Natural killer cell (primary cell): ENCODE measurements at regions not wholly inside any gene's neighbourhood (a gene's known extent, or its start where the extent isn't known, plus 50 kb on each side); places are given as distances from the start of the nearest gene placed in this dataset.

ENCODE experiments used
- ATAC-seq, 3 donors: fragments of 150-1000 bp in 2 of 3; fragments of 200-7000 bp in 1 of 3; cut with Tn5 transposase; 1 replicate in 1 of 3; 2 replicates in 2 of 3; pipeline ENCODE4 v1.10.0; 2021; ENCODE audit warnings: mild to moderate bottlenecking in 2 of 3, moderate library complexity in 2 of 3
- DNase-seq, 2 donors: peaks; one replicate each; pipeline versions ENCODE4 v3.0.0 to v3.0.0-alpha.2; 2013 to 2021; ENCODE audit warnings: mixed read lengths in 1 of 2
- H3K27ac ChIP-seq: one replicate; pipeline ENCODE4 v1.5.1; 2013; ENCODE audit warnings: mild to moderate bottlenecking, low read length
- H3K27me3 ChIP-seq: one replicate; pipeline ENCODE4 v1.6.1; 2013; ENCODE audit warnings: low read length; ENCODE audit not compliant: control insufficient read depth, insufficient read depth
- H3K36me3 ChIP-seq: one replicate; pipeline ENCODE4 v1.6.1; 2013; ENCODE audit warnings: low read length; ENCODE audit not compliant: control insufficient read depth, insufficient read depth
- H3K4me1 ChIP-seq: one replicate; pipeline ENCODE4 v1.6.1; 2013; ENCODE audit warnings: low read length; ENCODE audit not compliant: control insufficient read depth, insufficient read depth
- H3K4me3 ChIP-seq: one replicate; pipeline ENCODE4 v1.5.1; 2013; ENCODE audit warnings: low read length
- H3K9me3 ChIP-seq: one replicate; pipeline ENCODE4 v1.6.1; 2013; ENCODE audit warnings: low read length; ENCODE audit not compliant: control insufficient read depth, insufficient read depth
- H3K27ac Mint-ChIP-seq, 2 donors: one replicate each; pipeline ENCODE4 v1.8.0; 2022; ENCODE audit warnings: mild to moderate bottlenecking in 2 of 2, mixed read lengths in 2 of 2, moderate library complexity in 1 of 2
- H3K27me3 Mint-ChIP-seq, 2 donors: one replicate each; pipeline ENCODE4 v1.8.0; 2022; ENCODE audit warnings: low read depth in 2 of 2, mixed read lengths in 2 of 2
- H3K36me3 Mint-ChIP-seq: one replicate; pipeline ENCODE4 v1.8.0; 2022; ENCODE audit warnings: mixed read lengths
- H3K4me1 Mint-ChIP-seq, 2 donors: one replicate each; pipeline ENCODE4 v1.8.0; 2022; ENCODE audit warnings: mixed read lengths in 2 of 2
- H3K4me3 Mint-ChIP-seq: one replicate; pipeline ENCODE4 v1.8.0; 2022; ENCODE audit warnings: mild to moderate bottlenecking, moderate library complexity, mixed read lengths
- H3K9me3 Mint-ChIP-seq, 2 donors: one replicate each; pipeline ENCODE4 v1.8.0; 2022; ENCODE audit warnings: mixed read lengths in 2 of 2
- WGBS: methylation state at CpG from one replicate; pipeline ENCODE4 v1.1.7; 2013; ENCODE audit warnings: missing lambda C conversion rate; ENCODE audit not compliant: insufficient coverage; 5-methylcytosine and 5-hydroxymethylcytosine counted together
- intact Hi-C: fragments of 100-400 bp; cut with micrococcal nuclease; formaldehyde crosslinking; loops from one replicate; pipeline ENCODE4 v1.14.2; 2022
- TF ChIP-seq, protein P1 (sequence below): fragments of 200-600 bp; IDR thresholded peaks from one replicate; pipeline ENCODE4 v1.8.0; 2022; ENCODE audit warnings: antibody characterized with exemption

DNA sequence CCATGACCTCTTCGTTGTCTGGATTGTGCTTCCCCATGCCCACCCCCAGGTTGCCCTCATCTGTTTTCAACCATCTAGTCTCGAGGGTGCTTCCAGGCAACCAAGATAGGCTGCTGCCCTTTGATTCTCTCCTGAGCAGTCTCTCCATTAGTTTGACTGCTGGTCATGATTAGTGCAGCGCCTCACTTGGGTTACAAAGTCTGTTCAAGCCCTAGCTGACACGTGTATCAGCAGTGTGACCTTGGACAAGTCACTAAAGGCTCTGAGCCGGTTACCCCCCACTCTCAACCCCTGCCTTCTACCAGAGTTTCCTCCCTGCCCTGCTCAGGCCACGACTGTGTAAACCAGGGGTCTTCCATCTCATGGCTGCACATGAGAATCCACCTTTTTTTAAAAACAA is 185.3 kb upstream of the PWP1 start:
- TF ChIP-seq, protein P1, sequence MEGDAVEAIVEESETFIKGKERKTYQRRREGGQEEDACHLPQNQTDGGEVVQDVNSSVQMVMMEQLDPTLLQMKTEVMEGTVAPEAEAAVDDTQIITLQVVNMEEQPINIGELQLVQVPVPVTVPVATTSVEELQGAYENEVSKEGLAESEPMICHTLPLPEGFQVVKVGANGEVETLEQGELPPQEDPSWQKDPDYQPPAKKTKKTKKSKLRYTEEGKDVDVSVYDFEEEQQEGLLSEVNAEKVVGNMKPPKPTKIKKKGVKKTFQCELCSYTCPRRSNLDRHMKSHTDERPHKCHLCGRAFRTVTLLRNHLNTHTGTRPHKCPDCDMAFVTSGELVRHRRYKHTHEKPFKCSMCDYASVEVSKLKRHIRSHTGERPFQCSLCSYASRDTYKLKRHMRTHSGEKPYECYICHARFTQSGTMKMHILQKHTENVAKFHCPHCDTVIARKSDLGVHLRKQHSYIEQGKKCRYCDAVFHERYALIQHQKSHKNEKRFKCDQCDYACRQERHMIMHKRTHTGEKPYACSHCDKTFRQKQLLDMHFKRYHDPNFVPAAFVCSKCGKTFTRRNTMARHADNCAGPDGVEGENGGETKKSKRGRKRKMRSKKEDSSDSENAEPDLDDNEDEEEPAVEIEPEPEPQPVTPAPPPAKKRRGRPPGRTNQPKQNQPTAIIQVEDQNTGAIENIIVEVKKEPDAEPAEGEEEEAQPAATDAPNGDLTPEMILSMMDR, result no peak
- DNase-seq (no peak), ATAC-seq (no peak)
- Mint-ChIP-seq H3K4me3 (no peak overlapping the region), H3K36me3 (no peaks in the 10 kb centered on the region), H3K4me1 (peaks cover 20 to 50% of the 10 kb centered on the region in 2 donors), H3K27me3 (peaks cover 2 to 5% of the 10 kb centered on the region in 2 donors), H3K27ac (no peak overlapping the region), H3K9me3 (peaks cover 4 to 7% of the 10 kb centered on the region in 2 donors)
- intact Hi-C loops, result no loop called here
- H3K36me3 ChIP-seq, result no peaks in the 10 kb centered on the region
- no peaks in the 10 kb centered on the region for H3K4me1 ChIP-seq
- WGBS, result 89% methylated on average over 6 of the region's 6 CpGs
- H3K4me3 ChIP-seq, result no peak overlapping the region
- H3K9me3 ChIP-seq, result no peaks in the 10 kb centered on the region
- H3K27ac ChIP-seq, result no peak overlapping the region
- H3K27me3 ChIP-seq, result no peaks in the 10 kb centered on the region

DNA sequence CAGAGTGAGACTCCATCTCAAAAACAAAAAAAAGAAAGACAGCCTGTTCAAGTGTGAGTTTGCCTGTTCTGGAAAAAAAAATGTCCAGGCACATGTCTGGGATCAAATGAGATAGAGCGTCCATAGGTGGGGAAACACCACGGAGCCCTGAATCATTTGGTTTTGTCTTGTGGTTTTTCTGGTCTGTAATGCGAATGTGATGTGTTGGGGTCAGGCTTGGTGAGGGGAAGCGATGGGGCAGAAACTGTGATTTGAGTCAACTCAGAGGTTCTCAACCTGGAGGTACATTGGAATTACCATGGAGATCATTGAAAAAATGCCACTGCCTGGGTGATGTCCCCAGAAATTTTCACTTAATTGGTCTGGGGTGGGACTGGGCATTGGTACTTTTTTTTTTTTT is 183.9 kb upstream of the PWP1 start:
- no peaks in the 10 kb centered on the region for H3K36me3 Mint-ChIP-seq
- Histone ChIP-seq H3K27me3 (no peaks in the 10 kb centered on the region), H3K9me3 (no peaks in the 10 kb centered on the region), H3K4me1 (no peaks in the 10 kb centered on the region), H3K27ac (no peak overlapping the region), H3K4me3 (no peak overlapping the region), H3K36me3 (no peaks in the 10 kb centered on the region)
- H3K27me3 Mint-ChIP-seq, result peaks cover 4 to 5% of the 10 kb centered on the region in 2 donors
- peak in 1 of 3 donors; percentile 38 for ATAC-seq
- peak overlapping the region in 1 of 2 donors; percentile 51 for H3K27ac Mint-ChIP-seq
- intact Hi-C loops, result no loop called here
- peaks cover 20 to 52% of the 10 kb centered on the region in 2 donors for H3K4me1 Mint-ChIP-seq
- TF ChIP-seq, protein P1, result no peak
- WGBS, result 25% methylated on average over 4 of the region's 4 CpGs
- peaks cover 4 to 11% of the 10 kb centered on the region in 2 donors for H3K9me3 Mint-ChIP-seq
- no peak overlapping the region for H3K4me3 Mint-ChIP-seq
- no peak for DNase-seq

DNA sequence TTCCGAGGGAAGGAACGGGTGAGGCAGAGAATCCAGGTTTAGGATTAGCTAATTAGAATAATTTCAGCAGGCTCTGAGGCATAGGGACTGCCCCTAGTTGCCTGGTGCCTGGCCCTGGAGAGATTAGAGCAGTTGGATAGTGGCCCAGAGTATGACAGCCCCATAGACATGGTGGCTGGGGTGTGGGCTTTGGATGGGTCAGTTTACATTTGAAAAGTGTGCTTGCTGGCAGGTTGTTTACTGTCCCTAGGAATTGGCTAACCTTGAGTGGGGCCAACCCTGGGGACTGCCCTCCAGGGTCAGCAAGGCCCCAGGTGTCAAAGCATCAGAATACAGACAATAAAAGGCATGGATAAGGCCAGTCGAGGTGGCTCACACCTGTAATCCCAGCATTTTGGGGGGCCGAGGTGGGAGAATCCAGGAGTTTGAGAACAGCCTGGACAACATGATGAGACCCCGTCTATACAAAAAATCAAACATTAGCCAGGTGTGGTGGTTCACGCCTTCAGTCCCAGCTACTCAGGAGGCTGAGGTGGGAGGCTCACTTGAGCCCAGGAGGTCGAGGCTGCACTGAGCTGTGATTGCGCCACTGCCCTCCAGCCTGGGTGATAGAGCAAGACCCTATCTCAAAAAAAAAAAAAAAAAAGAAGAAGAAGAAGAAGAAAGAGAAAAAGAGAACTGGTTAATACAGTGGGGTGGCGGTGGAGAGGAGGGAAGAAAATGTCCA is 182.3 kb upstream of the PWP1 start:
- DNase-seq, result no peak
- ATAC-seq, result no peak
- Histone ChIP-seq H3K36me3 (no peaks in the 10 kb centered on the region), H3K4me1 (no peaks in the 10 kb centered on the region), H3K27me3 (no peaks in the 10 kb centered on the region), H3K27ac (no peak overlapping the region), H3K4me3 (no peak overlapping the region), H3K9me3 (no peaks in the 10 kb centered on the region)
- Mint-ChIP-seq H3K27ac (no peak overlapping the region), H3K36me3 (no peaks in the 10 kb centered on the region), H3K4me1 (peaks cover 20 to 46% of the 10 kb centered on the region in 2 donors), H3K27me3 (peaks cover 3 to 5% of the 10 kb centered on the region in 2 donors), H3K9me3 (peaks cover 0 to 4% of the 10 kb centered on the region in 2 donors), H3K4me3 (no peak overlapping the region)
- TF ChIP-seq, protein P1, result no peak
- intact Hi-C loops, result no loop called here
- 93% methylated on average over 9 of the region's 9 CpGs for WGBS
